Esophagus muscularis mucosa (tissue), 3 donors: ENCODE measurements at regions not wholly inside any gene's neighbourhood (a gene's known extent, or its start where the extent isn't known, plus 50 kb on each side); places are given as distances from the start of the nearest gene placed in this dataset.

ENCODE experiments used
- POLR2A ChIP-seq: fragments of 450-650 bp; IDR thresholded peaks from one replicate; pipeline ENCODE4 v1.6.1; 2017; ENCODE audit warnings: antibody characterized with exemption, moderate library complexity, mild to moderate bottlenecking, low read depth
- TF ChIP-seq, protein P1 (sequence below), 3 experiments: fragments of 200-600 bp in 2 of 3; fragments of 450-650 bp in 1 of 3; sonication (generic) in 2 of 3; IDR thresholded peaks; one replicate each; pipeline ENCODE4 v1.5.1; 2017 to 2019; ENCODE audit warnings: antibody characterized with exemption in 3 of 3, mild to moderate bottlenecking in 2 of 3, moderate library complexity in 1 of 3

DNA sequence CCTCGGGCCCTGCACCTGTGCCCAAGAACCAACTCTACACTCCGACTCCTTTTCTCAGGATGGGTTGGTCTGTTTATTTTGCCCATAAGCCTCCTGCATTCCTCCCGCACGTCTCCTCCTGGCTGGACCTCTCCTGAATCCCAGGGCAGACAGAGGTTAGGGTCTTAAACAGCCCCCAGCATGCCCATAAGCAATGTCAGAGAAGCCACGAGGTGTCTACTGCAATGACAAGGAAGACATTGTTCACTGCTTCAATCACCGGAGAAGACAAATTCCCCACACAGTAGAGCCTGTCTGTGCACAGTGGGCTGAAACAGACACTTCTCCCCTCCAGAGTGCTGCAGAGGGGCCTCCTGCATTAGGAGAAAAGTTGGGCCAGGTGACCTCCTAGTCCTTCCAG is 230.6 kb upstream of the RPL38 start:
- TF ChIP-seq, protein P1, sequence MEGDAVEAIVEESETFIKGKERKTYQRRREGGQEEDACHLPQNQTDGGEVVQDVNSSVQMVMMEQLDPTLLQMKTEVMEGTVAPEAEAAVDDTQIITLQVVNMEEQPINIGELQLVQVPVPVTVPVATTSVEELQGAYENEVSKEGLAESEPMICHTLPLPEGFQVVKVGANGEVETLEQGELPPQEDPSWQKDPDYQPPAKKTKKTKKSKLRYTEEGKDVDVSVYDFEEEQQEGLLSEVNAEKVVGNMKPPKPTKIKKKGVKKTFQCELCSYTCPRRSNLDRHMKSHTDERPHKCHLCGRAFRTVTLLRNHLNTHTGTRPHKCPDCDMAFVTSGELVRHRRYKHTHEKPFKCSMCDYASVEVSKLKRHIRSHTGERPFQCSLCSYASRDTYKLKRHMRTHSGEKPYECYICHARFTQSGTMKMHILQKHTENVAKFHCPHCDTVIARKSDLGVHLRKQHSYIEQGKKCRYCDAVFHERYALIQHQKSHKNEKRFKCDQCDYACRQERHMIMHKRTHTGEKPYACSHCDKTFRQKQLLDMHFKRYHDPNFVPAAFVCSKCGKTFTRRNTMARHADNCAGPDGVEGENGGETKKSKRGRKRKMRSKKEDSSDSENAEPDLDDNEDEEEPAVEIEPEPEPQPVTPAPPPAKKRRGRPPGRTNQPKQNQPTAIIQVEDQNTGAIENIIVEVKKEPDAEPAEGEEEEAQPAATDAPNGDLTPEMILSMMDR (IDR thresholded peaks at IDR 0.05), result no peak
- TF ChIP-seq POLR2A, result no peak
